HG03469 (cell line): ENCODE measurements at regions not wholly inside any gene's neighbourhood (a gene's known extent, or its start where the extent isn't known, plus 50 kb on each side); places are given as distances from the start of the nearest gene placed in this dataset.
"Not testable (repeated sequence)": the region's sequence is repeated elsewhere in the genome, so short reads cannot be mapped to it uniquely, and the experiment has no call there.

Experiments used
- ATAC-seq: cut with Tn5 transposase; IDR thresholded peaks from one replicate; pipeline ENCODE4 v1.9.1; 2021; ENCODE audit warnings: mild to moderate bottlenecking, moderate library complexity, moderate number of reproducible peaks; ENCODE audit not compliant: unreplicated experiment

DNA sequence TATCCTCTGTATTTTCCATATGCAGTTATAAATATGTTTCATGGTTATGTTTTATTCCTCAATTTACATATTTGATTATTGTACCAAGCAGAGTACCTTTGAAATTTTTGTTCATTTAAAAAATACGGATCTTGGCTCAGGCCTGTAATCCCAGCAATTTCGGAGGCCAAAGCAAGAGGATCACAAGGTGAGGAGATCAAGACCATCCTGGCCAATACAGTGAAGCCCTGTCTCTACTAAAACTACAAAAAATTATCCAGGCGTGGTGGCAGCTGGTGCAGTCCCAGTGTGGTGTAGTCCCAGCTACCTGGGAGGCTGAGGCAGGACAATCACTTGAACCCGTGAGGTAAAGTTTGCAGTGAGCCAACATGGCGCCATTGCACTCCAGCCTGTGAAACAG lies 251.2 kb upstream of the TPTE start:
- ATAC-seq = peak; percentile 52

- ATAC-seq = peak; percentile 20
Observed at GRCh38 chr21:10271666-10272207, 249.6 kb upstream of the TPTE start.

DNA sequence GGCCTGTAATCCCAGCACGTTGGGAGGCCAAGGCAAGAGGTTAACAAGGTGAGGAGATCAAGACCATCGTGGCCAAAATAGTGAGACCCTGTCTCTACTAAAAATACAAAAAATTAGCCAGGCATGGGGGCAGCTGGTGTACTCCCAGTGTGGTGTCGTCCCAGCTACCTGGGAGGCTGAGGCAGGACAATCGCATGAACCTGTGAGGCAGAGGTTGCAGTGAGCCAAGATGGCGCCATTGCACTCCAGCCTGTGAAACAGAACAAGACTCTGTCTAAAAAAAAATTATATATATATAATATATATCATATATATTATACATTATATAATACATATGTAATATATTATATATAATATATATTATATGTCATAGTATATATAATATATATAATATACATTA lies 249.2 kb upstream of the TPTE start:
- peak; percentile 57 for ATAC-seq

DNA sequence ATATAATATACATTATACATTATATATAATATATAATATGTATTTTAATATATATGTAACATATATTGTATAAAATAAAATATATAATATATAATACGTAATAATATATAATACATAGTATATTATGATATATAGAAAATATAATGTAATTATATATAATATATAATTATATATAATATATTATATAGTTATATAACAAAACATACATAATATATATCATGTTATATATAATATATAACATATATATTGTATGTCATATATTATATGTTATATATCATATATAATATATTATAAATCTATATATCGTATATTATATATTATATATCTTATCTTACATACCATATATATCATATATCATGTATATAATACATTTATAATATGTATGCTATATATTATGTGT lies 248.2 kb upstream of the TPTE start:
- no peak for ATAC-seq

DNA sequence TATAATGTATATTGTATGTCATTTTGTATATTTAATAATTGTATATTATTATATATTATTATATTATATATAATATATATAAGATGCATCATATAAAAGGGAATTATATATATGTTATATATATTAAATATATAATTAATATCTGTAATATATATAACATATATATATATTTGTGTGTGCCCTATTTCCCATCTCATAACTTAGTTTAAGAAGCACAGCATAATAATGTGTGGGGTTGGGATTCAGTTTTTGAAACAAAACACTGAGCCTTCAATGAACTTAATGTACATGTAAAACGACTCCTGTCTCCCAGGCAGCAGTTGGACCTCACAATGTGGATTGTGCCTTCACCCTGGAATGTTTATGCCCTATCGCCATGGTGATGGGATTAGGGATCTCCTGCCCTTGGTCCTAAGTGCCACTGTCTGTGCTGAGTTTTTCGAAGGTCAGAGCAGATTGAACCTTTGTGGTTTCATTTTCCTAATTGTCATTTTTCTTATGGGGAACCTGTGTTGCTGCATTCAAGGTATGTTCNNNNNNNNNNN lies 247.5 kb upstream of the TPTE start:
- ATAC-seq = not testable (repeated sequence)
